HG03060 (cell line): ENCODE measurements at regions not wholly inside any gene's neighbourhood (a gene's known extent, or its start where the extent isn't known, plus 50 kb on each side); places are given as distances from the start of the nearest gene placed in this dataset.

Source experiments
- ATAC-seq: cut with Tn5 transposase; IDR thresholded peaks from one replicate; pipeline ENCODE4 v1.9.1; 2021; ENCODE audit warnings: low read depth, moderate number of reproducible peaks; ENCODE audit not compliant: unreplicated experiment

- no peak for ATAC-seq
These were observed 68.1 kb upstream of the HTR2A start for GRCh38 chr13:46964789-46965527.

DNA sequence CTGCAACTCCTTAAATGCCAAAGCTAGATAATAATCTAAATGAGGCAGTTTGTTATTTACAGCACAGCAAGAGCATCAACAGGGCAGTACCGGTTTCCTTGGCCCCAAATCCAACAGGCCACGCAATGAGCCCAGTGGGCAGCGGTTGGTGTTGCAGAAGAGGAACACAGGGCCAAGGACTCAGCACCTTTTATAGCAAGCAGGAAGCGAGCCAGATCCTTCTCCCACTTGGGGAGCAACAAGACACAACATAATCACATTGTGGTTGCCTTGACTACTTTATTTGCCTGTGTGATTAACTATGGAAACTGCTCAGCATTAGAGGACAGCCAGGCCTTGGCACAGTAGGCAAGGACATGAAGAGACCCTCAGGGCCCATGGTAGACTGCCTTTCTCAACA is 67.1 kb upstream of the HTR2A start:
- ATAC-seq: no peak

- no peak for ATAC-seq
These were observed 65.6 kb upstream of the HTR2A start for GRCh38 chr13:46962281-46962941.

GRCh38 chr13:46961719-46962118 is 64.9 kb upstream of the HTR2A start:
- ATAC-seq: peak; percentile 99

DNA sequence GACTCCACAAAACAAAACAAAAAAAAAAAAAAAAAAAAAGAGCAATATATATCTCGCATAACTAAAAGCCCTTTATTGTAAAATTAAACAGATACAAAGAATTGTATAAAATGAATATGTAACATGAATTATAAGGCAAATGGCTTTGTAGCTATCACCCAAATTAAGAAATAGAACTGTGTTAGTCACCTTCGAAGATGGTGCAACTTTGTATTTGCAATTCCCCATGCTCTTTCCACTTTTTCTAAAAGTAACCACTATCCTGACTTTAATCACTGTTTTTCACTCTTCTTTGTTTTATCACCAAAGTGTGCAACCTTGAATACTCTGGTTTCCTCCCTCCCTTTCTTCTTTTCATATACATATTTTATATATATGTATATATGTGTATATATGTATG is 57.1 kb upstream of the HTR2A start:
- ATAC-seq: no peak

DNA sequence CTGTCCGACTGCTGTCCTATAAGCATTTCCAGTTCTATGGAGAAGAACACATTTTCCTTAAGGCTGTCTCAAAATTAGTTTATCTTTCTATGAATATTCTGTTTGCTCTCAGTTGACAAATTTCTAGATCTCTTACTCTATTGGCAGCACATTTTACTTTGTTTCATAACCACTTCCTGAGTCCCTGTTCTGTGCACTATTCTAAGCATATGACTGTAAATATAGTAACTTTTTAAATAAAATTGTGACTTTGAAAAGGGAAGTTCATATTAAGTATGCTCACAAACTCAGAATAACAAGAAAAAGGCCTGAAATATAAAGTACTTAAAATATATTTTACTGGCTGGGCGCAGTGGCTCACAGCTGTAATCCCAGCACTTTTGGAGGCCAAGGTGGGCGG is 56.5 kb upstream of the HTR2A start:
- no peak for ATAC-seq

GRCh38 chr13:46951516-46951915 is 54.7 kb upstream of the HTR2A start:
- no peak for ATAC-seq

GRCh38 chr13:46949211-46949610 is 52.4 kb upstream of the HTR2A start:
- ATAC-seq: no peak

- no peak for ATAC-seq
These were observed 51.5 kb upstream of the HTR2A start for GRCh38 chr13:46948338-46948737.

- no peak for ATAC-seq
These were observed 50.8 kb upstream of the HTR2A start for GRCh38 chr13:46947425-46948191.
